ENCODE measurements at regions not wholly inside any gene's neighbourhood (a gene's known extent, or its start where the extent isn't known, plus 50 kb on each side); places are given as distances from the start of the nearest gene placed in this dataset.
A peak's percentile ranks its signal among the peaks of the same experiment; 100 is the strongest.

GRCh38 chr20:4592316-4593148 lies 93.7 kb upstream of the PRNP start:
- TF ChIP-seq, protein P1, sequence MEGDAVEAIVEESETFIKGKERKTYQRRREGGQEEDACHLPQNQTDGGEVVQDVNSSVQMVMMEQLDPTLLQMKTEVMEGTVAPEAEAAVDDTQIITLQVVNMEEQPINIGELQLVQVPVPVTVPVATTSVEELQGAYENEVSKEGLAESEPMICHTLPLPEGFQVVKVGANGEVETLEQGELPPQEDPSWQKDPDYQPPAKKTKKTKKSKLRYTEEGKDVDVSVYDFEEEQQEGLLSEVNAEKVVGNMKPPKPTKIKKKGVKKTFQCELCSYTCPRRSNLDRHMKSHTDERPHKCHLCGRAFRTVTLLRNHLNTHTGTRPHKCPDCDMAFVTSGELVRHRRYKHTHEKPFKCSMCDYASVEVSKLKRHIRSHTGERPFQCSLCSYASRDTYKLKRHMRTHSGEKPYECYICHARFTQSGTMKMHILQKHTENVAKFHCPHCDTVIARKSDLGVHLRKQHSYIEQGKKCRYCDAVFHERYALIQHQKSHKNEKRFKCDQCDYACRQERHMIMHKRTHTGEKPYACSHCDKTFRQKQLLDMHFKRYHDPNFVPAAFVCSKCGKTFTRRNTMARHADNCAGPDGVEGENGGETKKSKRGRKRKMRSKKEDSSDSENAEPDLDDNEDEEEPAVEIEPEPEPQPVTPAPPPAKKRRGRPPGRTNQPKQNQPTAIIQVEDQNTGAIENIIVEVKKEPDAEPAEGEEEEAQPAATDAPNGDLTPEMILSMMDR (IDR thresholded peaks at IDR 0.05) = peak; percentile 97
- peaks cover 34% of the 10 kb centered on the region for H3K27me3 Mint-ChIP-seq (ENCODE audit: unreplicated experiment)
- H3K4me1 Mint-ChIP-seq (ENCODE audit: unreplicated experiment) = peaks cover 6% of the 10 kb centered on the region
- no peak overlapping the region for H3K4me3 Mint-ChIP-seq (ENCODE audit: unreplicated experiment)
- no peak overlapping the region for H3K27ac Mint-ChIP-seq (ENCODE audit: unreplicated experiment)
- no peaks in the 10 kb centered on the region for H3K36me3 Mint-ChIP-seq (ENCODE audit: unreplicated experiment)
- peak; percentile 87 for DNase-seq (ENCODE audit: extremely low spot score, unreplicated experiment)
- no peaks in the 10 kb centered on the region for H3K9me3 Mint-ChIP-seq (ENCODE audit: unreplicated experiment)

DNA sequence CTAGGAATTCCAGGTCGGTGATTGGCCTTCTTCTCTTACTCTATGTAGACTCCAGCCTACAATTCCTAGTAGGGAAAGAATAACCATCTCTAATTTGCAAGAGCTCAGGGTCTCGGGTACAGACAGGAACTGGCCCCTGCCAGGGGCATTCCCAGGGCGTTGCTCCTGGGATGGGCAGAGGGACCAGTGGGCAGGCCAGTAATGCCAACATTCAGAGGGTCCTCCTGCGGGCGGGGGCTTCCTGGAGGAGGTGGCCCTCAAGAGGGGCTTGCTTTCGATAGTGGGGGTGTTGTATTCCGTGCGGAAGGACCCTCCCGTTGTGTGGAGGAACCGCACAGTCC lies 94.3 kb upstream of the PRNP start:
- peaks cover 6% of the 10 kb centered on the region for H3K4me1 Mint-ChIP-seq (ENCODE audit: unreplicated experiment)
- TF ChIP-seq, protein P1 (IDR thresholded peaks at IDR 0.05) = no peak
- H3K9me3 Mint-ChIP-seq (ENCODE audit: unreplicated experiment) = no peaks in the 10 kb centered on the region
- H3K27me3 Mint-ChIP-seq (ENCODE audit: unreplicated experiment) = peaks cover 29% of the 10 kb centered on the region
- H3K4me3 Mint-ChIP-seq (ENCODE audit: unreplicated experiment) = no peak overlapping the region
- no peak overlapping the region for H3K27ac Mint-ChIP-seq (ENCODE audit: unreplicated experiment)
- DNase-seq (ENCODE audit: extremely low spot score, unreplicated experiment) = peak; percentile 82
- no peaks in the 10 kb centered on the region for H3K36me3 Mint-ChIP-seq (ENCODE audit: unreplicated experiment)

DNA sequence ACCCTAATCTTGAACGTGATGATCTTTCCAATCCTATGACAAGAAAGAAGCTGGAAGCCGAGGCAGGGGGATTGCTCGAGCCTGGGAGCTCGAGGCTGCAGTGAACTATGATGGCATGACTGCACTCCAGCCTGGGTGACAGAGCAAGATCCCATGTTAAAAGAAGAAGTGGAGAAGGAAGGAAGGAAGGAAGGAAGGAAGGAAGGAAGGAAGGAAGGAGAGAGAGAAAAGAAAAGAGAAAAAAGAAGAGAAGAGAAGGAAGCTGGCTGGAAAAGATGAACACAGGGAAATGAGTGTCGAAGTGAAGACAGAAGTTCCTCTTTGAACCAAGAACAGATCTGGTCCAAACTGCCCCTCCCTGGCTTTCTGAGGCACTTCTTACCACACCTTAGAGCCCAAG lies 100.5 kb upstream of the PRNP start:
- Mint-ChIP-seq H3K4me1 (ENCODE audit: unreplicated experiment) (no peaks in the 10 kb centered on the region), H3K27me3 (ENCODE audit: unreplicated experiment) (peaks cover 5% of the 10 kb centered on the region), H3K9me3 (ENCODE audit: unreplicated experiment) (no peaks in the 10 kb centered on the region), H3K27ac (ENCODE audit: unreplicated experiment) (no peak overlapping the region), H3K36me3 (ENCODE audit: unreplicated experiment) (no peaks in the 10 kb centered on the region), H3K4me3 (ENCODE audit: unreplicated experiment) (no peak overlapping the region)
- TF ChIP-seq, protein P1 (IDR thresholded peaks at IDR 0.05) = no peak
- DNase-seq (ENCODE audit: extremely low spot score, unreplicated experiment) = no peak

GRCh38 chr20:4585104-4585753 lies 101.0 kb upstream of the PRNP start:
- TF ChIP-seq, protein P1 (IDR thresholded peaks at IDR 0.05) = no peak
- DNase-seq (ENCODE audit: extremely low spot score, unreplicated experiment) = no peak
- H3K4me3 Mint-ChIP-seq (ENCODE audit: unreplicated experiment) = no peak overlapping the region

DNA sequence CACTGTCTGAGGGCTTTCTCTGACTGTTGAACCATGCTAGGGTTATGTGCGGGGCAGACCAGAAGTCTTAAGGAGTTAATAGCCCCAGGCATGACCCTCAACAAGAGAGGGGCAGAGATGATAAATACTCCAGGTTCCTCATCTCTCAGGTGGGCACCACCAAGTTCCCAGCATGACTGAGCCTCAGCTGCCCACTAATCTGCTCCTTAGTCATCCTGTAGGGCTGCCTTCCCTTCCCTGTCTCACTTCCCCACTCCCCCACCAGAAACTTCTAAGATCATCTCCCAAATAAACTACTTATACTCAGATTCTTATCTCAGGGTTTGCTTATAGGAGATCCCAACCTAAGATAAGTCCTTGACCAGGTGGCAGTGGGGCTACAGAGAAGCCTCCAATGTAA lies 101.7 kb upstream of the PRNP start:
- no peak for DNase-seq (ENCODE audit: extremely low spot score, unreplicated experiment)
- Mint-ChIP-seq H3K9me3 (ENCODE audit: unreplicated experiment) (no peaks in the 10 kb centered on the region), H3K36me3 (ENCODE audit: unreplicated experiment) (no peaks in the 10 kb centered on the region), H3K4me1 (ENCODE audit: unreplicated experiment) (no peaks in the 10 kb centered on the region), H3K27me3 (ENCODE audit: unreplicated experiment) (peaks cover 9% of the 10 kb centered on the region), H3K4me3 (ENCODE audit: unreplicated experiment) (no peak overlapping the region), H3K27ac (ENCODE audit: unreplicated experiment) (no peak overlapping the region)
- TF ChIP-seq, protein P1 (IDR thresholded peaks at IDR 0.05) = no peak

More at GRCh38 chr20:4585104-4585753, 101.0 kb upstream of the PRNP start:
- no peak overlapping the region for H3K27ac Mint-ChIP-seq (ENCODE audit: unreplicated experiment)
- H3K9me3 Mint-ChIP-seq (ENCODE audit: unreplicated experiment) = no peaks in the 10 kb centered on the region
- no peaks in the 10 kb centered on the region for H3K36me3 Mint-ChIP-seq (ENCODE audit: unreplicated experiment)
- no peaks in the 10 kb centered on the region for H3K4me1 Mint-ChIP-seq (ENCODE audit: unreplicated experiment)
- peaks cover 5% of the 10 kb centered on the region for H3K27me3 Mint-ChIP-seq (ENCODE audit: unreplicated experiment)

All from osteocyte (in vitro differentiated cells).